ENCODE measurements at regions not wholly inside any gene's neighbourhood (a gene's known extent, or its start where the extent isn't known, plus 50 kb on each side); places are given as distances from the start of the nearest gene placed in this dataset.
A peak's percentile ranks its signal among the peaks of the same experiment; 100 is the strongest.

DNA sequence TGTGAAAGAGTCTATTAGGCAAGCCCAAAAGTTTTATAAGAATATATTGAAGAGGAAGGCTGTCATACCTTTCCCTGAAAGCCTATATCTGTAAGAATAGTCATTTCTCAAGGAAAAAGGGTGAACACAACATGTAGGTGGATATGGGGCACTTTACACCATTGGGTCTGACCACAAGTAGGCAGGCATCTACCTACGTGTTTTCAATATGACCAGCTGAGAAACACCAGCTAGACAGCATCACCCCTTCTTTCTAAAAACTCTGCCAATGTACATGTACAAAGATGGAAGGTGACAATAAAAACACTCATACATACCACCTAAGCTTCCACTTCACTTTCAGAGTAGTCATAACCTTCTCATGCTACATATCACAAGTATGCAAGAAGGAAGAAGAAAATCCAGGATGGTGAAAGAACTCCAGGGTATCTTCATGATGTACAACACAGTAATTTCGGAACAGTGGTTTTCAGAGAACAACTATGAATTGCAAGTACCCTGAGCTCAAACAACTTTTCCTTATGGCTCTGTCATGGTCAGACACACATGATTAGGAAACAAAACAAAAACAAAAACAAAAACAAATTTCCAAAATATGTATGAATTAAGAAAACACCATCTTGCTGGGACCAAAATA, 98.5 kb upstream of the ADGRL2 start:
- no peaks in the 10 kb centered on the region for H3K4me1 ChIP-seq (ENCODE audit: control insufficient read depth in 2 of 2, insufficient read depth in 2 of 2, low read length in 1 of 2)
- WGBS, 2 donors: 93 to 94% methylated on average over 2 of the region's 2 CpGs
- H3K27me3 ChIP-seq (ENCODE audit: control insufficient read depth in 1 of 2, insufficient read depth in 2 of 2, low read length in 2 of 2): no peaks in the 10 kb centered on the region
- H3K27ac ChIP-seq (ENCODE audit: low read depth in 2 of 2, low read length in 1 of 2): no peak overlapping the region
- H3K36me3 ChIP-seq (ENCODE audit: control insufficient read depth in 2 of 2, insufficient read depth in 2 of 2, low read length in 1 of 2): no peaks in the 10 kb centered on the region
- peak overlapping the region in 1 of 2 donors; percentile 59 for H3K4me3 ChIP-seq (ENCODE audit: low read depth in 1 of 2, low read length in 2 of 2)
- no peaks in the 10 kb centered on the region for H3K9me3 ChIP-seq (ENCODE audit: control insufficient read depth in 2 of 2, insufficient read depth in 1 of 2, low read depth in 1 of 2, low read length in 1 of 2)

DNA sequence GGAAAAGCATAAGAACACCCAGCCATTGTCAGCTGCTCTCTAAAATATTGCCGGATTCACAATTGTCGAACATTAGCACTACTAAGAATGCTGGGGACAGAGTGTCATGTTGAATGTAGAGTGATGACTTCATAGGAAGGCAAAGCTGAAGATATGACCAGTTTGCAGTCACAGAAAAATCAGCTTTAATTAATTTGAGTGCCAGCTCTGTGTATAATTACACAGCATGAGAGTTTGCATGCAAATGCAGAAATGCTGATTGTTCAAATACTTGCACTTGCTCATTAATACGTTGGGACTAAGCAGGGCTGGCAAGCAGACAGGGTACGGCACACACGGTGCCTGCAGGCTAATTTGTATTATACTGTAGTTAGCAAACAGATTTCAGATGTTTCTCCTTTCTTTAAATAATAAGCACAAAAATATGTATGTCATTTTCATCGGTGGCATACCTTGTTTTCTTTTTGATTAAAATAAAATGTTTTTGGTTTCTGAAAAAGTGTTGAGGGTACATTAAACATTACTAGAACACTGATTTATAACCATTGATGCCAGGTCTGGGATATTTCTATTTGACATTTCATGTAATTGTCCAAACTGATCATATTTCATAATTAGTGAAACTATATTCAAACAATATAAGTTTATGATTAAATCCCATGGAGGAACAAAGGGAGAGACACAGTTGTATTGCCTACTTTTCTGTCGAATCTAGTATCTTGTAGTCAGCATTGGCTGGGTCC, 99.8 kb upstream of the ADGRL2 start:
- no peaks in the 10 kb centered on the region for H3K9me3 ChIP-seq (ENCODE audit: control insufficient read depth in 2 of 2, insufficient read depth in 1 of 2, low read depth in 1 of 2, low read length in 1 of 2)
- no peaks in the 10 kb centered on the region for H3K4me1 ChIP-seq (ENCODE audit: control insufficient read depth in 2 of 2, insufficient read depth in 2 of 2, low read length in 1 of 2)
- H3K27ac ChIP-seq (ENCODE audit: low read depth in 2 of 2, low read length in 1 of 2): peak overlapping the region; percentile 60 to 66
- H3K27me3 ChIP-seq (ENCODE audit: control insufficient read depth in 1 of 2, insufficient read depth in 2 of 2, low read length in 2 of 2): no peaks in the 10 kb centered on the region
- H3K36me3 ChIP-seq (ENCODE audit: control insufficient read depth in 2 of 2, insufficient read depth in 2 of 2, low read length in 1 of 2): no peaks in the 10 kb centered on the region
- WGBS, 2 donors: 56 to 67% methylated on average over 7 of the region's 7 CpGs
- peak overlapping the region; percentile 32 to 59 for H3K4me3 ChIP-seq (ENCODE audit: low read depth in 1 of 2, low read length in 2 of 2)

- 47 to 54% methylated on average over 4 of the region's 4 CpGs for WGBS, 2 donors
- H3K27me3 ChIP-seq (ENCODE audit: control insufficient read depth in 1 of 2, insufficient read depth in 2 of 2, low read length in 2 of 2): no peaks in the 10 kb centered on the region
- no peaks in the 10 kb centered on the region for H3K36me3 ChIP-seq (ENCODE audit: control insufficient read depth in 2 of 2, insufficient read depth in 2 of 2, low read length in 1 of 2)
- H3K27ac ChIP-seq (ENCODE audit: low read depth in 2 of 2, low read length in 1 of 2): peak overlapping the region; percentile 78
- H3K4me3 ChIP-seq (ENCODE audit: low read depth in 1 of 2, low read length in 2 of 2): peak overlapping the region in 1 of 2 donors; percentile 59
- H3K4me1 ChIP-seq (ENCODE audit: control insufficient read depth in 2 of 2, insufficient read depth in 2 of 2, low read length in 1 of 2): no peaks in the 10 kb centered on the region
- no peaks in the 10 kb centered on the region for H3K9me3 ChIP-seq (ENCODE audit: control insufficient read depth in 2 of 2, insufficient read depth in 1 of 2, low read depth in 1 of 2, low read length in 1 of 2)
Observed at GRCh38 chr1:81699234-81699633, 101.5 kb upstream of the ADGRL2 start.

DNA sequence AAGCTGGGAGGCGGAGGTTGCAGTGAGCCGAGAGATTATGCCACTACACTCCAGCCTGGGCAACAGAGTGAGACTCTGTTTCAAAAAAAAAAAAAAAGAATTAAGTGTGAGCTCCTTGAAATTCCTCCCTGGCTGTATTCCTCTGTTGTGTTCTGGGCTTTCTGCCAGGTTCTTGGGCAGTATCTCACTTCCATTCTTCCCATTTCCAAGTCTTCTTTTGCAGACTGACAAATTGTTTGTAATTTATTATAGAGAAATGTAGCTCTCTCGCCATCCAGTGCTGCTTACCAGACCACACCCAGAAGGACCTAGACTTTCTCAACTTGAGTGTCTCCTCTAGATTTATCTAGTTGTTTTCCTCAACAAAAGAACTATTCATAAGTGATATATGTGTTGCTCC, 105.0 kb upstream of the ADGRL2 start:
- no peak overlapping the region for H3K4me3 ChIP-seq (ENCODE audit: low read depth in 1 of 2, low read length in 2 of 2)
- no peaks in the 10 kb centered on the region for H3K36me3 ChIP-seq (ENCODE audit: control insufficient read depth in 2 of 2, insufficient read depth in 2 of 2, low read length in 1 of 2)
- no peaks in the 10 kb centered on the region for H3K27me3 ChIP-seq (ENCODE audit: control insufficient read depth in 1 of 2, insufficient read depth in 2 of 2, low read length in 2 of 2)
- no peak overlapping the region for H3K27ac ChIP-seq (ENCODE audit: low read depth in 2 of 2, low read length in 1 of 2)
- H3K9me3 ChIP-seq (ENCODE audit: control insufficient read depth in 2 of 2, insufficient read depth in 1 of 2, low read depth in 1 of 2, low read length in 1 of 2): no peaks in the 10 kb centered on the region
- WGBS, 2 donors: 43 to 61% methylated on average over 3 of the region's 3 CpGs
- H3K4me1 ChIP-seq (ENCODE audit: control insufficient read depth in 2 of 2, insufficient read depth in 2 of 2, low read length in 1 of 2): no peaks in the 10 kb centered on the region

GRCh38 chr1:81693316-81693715, 107.4 kb upstream of the ADGRL2 start:
- 80% methylated on average over 2 of the region's 2 CpGs for WGBS, 2 donors
- peaks cover 0 to 4% of the 10 kb centered on the region in 2 donors for H3K4me1 ChIP-seq (ENCODE audit: control insufficient read depth in 2 of 2, insufficient read depth in 2 of 2, low read length in 1 of 2)
- no peaks in the 10 kb centered on the region for H3K36me3 ChIP-seq (ENCODE audit: control insufficient read depth in 2 of 2, insufficient read depth in 2 of 2, low read length in 1 of 2)
- H3K27ac ChIP-seq (ENCODE audit: low read depth in 2 of 2, low read length in 1 of 2): no peak overlapping the region
- no peaks in the 10 kb centered on the region for H3K9me3 ChIP-seq (ENCODE audit: control insufficient read depth in 2 of 2, insufficient read depth in 1 of 2, low read depth in 1 of 2, low read length in 1 of 2)
- no peaks in the 10 kb centered on the region for H3K27me3 ChIP-seq (ENCODE audit: control insufficient read depth in 1 of 2, insufficient read depth in 2 of 2, low read length in 2 of 2)
- no peak overlapping the region for H3K4me3 ChIP-seq (ENCODE audit: low read depth in 1 of 2, low read length in 2 of 2)

- Histone ChIP-seq H3K4me3 (ENCODE audit: low read depth in 1 of 2, low read length in 2 of 2) (no peak overlapping the region), H3K27ac (ENCODE audit: low read depth in 2 of 2, low read length in 1 of 2) (no peak overlapping the region), H3K27me3 (ENCODE audit: control insufficient read depth in 1 of 2, insufficient read depth in 2 of 2, low read length in 2 of 2) (no peaks in the 10 kb centered on the region), H3K9me3 (ENCODE audit: control insufficient read depth in 2 of 2, insufficient read depth in 1 of 2, low read depth in 1 of 2, low read length in 1 of 2) (no peaks in the 10 kb centered on the region), H3K36me3 (ENCODE audit: control insufficient read depth in 2 of 2, insufficient read depth in 2 of 2, low read length in 1 of 2) (no peaks in the 10 kb centered on the region), H3K4me1 (ENCODE audit: control insufficient read depth in 2 of 2, insufficient read depth in 2 of 2, low read length in 1 of 2) (peaks cover 0 to 4% of the 10 kb centered on the region in 2 donors)
- 60 to 73% methylated on average over 5 of the region's 5 CpGs for WGBS, 2 donors
Observed at GRCh38 chr1:81690676-81691453, 109.9 kb upstream of the ADGRL2 start.

- 47 to 53% methylated on average over 5 of the region's 5 CpGs for WGBS, 2 donors
- Histone ChIP-seq H3K36me3 (ENCODE audit: control insufficient read depth in 2 of 2, insufficient read depth in 2 of 2, low read length in 1 of 2) (no peaks in the 10 kb centered on the region), H3K4me3 (ENCODE audit: low read depth in 1 of 2, low read length in 2 of 2) (no peak overlapping the region), H3K27me3 (ENCODE audit: control insufficient read depth in 1 of 2, insufficient read depth in 2 of 2, low read length in 2 of 2) (no peaks in the 10 kb centered on the region), H3K4me1 (ENCODE audit: control insufficient read depth in 2 of 2, insufficient read depth in 2 of 2, low read length in 1 of 2) (peaks cover 0 to 4% of the 10 kb centered on the region in 2 donors), H3K9me3 (ENCODE audit: control insufficient read depth in 2 of 2, insufficient read depth in 1 of 2, low read depth in 1 of 2, low read length in 1 of 2) (no peaks in the 10 kb centered on the region), H3K27ac (ENCODE audit: low read depth in 2 of 2, low read length in 1 of 2) (peak overlapping the region in 1 of 2 donors; percentile 36)
Observed at GRCh38 chr1:81689531-81689941, 111.2 kb upstream of the ADGRL2 start.

DNA sequence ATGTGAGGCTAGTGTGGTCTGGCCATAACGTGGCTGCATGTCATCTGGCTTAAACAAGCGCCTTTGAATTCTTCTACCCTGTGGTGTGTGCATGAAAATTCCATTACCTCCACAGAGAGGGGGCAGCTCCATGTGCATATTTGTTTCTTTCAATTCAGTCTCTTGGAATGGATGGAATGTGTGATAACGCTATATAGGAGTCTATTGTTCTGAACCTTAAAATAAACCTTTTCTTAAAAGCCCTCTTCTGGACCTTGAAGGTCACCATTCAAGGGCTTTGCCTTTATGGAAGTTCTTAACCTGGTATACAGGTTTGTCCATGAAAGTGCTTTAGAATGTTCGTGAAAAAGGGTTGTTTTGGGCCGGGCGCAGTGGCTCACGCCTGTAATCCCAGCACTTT, 118.2 kb upstream of the ADGRL2 start:
- Histone ChIP-seq H3K36me3 (ENCODE audit: control insufficient read depth in 2 of 2, insufficient read depth in 2 of 2, low read length in 1 of 2) (no peaks in the 10 kb centered on the region), H3K27ac (ENCODE audit: low read depth in 2 of 2, low read length in 1 of 2) (no peak overlapping the region), H3K4me3 (ENCODE audit: low read depth in 1 of 2, low read length in 2 of 2) (no peak overlapping the region), H3K27me3 (ENCODE audit: control insufficient read depth in 1 of 2, insufficient read depth in 2 of 2, low read length in 2 of 2) (no peaks in the 10 kb centered on the region), H3K9me3 (ENCODE audit: control insufficient read depth in 2 of 2, insufficient read depth in 1 of 2, low read depth in 1 of 2, low read length in 1 of 2) (no peaks in the 10 kb centered on the region), H3K4me1 (ENCODE audit: control insufficient read depth in 2 of 2, insufficient read depth in 2 of 2, low read length in 1 of 2) (peaks cover 2% of the 10 kb centered on the region in 2 donors)
- 82 to 87% methylated on average over 7 of the region's 7 CpGs for WGBS, 2 donors

DNA sequence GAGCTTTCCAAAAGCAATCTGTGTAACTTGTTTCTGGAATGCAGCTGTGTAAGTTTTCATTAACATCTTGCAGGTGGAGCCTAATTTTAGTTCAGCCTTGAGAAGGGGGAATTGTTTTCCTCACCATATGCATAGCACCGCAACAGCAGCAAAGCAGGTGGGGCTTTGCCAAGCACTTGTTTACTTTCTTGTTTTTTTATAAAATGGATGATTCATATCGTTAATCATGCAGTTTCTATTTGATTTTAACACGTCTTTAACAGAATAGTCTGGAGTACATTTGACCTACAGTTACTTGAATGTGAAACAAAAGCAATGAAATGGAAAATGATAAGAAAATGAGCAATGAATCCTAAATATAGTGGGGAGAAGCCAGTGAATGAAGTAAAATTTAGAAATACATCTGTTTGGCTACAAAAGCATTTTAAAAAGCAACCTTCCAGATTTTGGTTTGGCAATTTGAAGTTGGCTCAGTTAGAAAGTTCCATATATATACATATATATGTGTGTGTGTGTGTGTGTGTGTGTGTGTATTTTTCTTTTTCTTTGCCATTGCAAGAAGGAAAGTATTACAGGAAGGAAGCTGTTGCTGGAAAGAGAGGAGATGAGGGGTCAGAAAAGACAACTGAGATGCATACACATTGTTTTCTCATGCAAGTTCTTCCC, 119.0 kb upstream of the ADGRL2 start:
- Histone ChIP-seq H3K4me1 (ENCODE audit: control insufficient read depth in 2 of 2, insufficient read depth in 2 of 2, low read length in 1 of 2) (peaks cover 2% of the 10 kb centered on the region in 2 donors), H3K9me3 (ENCODE audit: control insufficient read depth in 2 of 2, insufficient read depth in 1 of 2, low read depth in 1 of 2, low read length in 1 of 2) (no peaks in the 10 kb centered on the region), H3K36me3 (ENCODE audit: control insufficient read depth in 2 of 2, insufficient read depth in 2 of 2, low read length in 1 of 2) (no peaks in the 10 kb centered on the region), H3K27me3 (ENCODE audit: control insufficient read depth in 1 of 2, insufficient read depth in 2 of 2, low read length in 2 of 2) (no peaks in the 10 kb centered on the region), H3K4me3 (ENCODE audit: low read depth in 1 of 2, low read length in 2 of 2) (no peak overlapping the region), H3K27ac (ENCODE audit: low read depth in 2 of 2, low read length in 1 of 2) (peak overlapping the region in 1 of 2 donors; percentile 45)
- 10 to 13% methylated on average over 3 of the region's 3 CpGs for WGBS, 2 donors

All from esophagus (tissue), 2 donors.